SU-DHL-6 (cell line): ENCODE measurements at regions not wholly inside any gene's neighbourhood (a gene's known extent, or its start where the extent isn't known, plus 50 kb on each side); places are given as distances from the start of the nearest gene placed in this dataset.

Source experiments
- EZH2phosphoT487 ChIP-seq: fragments of 200-600 bp; sonication (generic), shearing (Covaris generic); conservative IDR thresholded peaks from 2 replicates; pipeline ENCODE4 v1.6.1; 2018; ENCODE audit warnings: mild to moderate bottlenecking, antibody characterized with exemption, low read length, moderate library complexity, mixed read lengths
- TF ChIP-seq, protein P1 (sequence below): fragments of 200-600 bp; sonication (generic); IDR thresholded peaks from one replicate; pipeline ENCODE4 v1.5.1; 2017; ENCODE audit warnings: antibody characterized with exemption, mild to moderate bottlenecking, low read length, moderate library complexity; ENCODE audit not compliant: insufficient read depth, poor library complexity, severe bottlenecking

- TF ChIP-seq, protein P1, sequence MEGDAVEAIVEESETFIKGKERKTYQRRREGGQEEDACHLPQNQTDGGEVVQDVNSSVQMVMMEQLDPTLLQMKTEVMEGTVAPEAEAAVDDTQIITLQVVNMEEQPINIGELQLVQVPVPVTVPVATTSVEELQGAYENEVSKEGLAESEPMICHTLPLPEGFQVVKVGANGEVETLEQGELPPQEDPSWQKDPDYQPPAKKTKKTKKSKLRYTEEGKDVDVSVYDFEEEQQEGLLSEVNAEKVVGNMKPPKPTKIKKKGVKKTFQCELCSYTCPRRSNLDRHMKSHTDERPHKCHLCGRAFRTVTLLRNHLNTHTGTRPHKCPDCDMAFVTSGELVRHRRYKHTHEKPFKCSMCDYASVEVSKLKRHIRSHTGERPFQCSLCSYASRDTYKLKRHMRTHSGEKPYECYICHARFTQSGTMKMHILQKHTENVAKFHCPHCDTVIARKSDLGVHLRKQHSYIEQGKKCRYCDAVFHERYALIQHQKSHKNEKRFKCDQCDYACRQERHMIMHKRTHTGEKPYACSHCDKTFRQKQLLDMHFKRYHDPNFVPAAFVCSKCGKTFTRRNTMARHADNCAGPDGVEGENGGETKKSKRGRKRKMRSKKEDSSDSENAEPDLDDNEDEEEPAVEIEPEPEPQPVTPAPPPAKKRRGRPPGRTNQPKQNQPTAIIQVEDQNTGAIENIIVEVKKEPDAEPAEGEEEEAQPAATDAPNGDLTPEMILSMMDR = no peak
- TF ChIP-seq EZH2phosphoT487 = no peak
Observed at GRCh38 chr5:31048282-31049270, 144.9 kb upstream of the CDH6 start.
